NCI-H69 (cell line): ENCODE measurements at regions not wholly inside any gene's neighbourhood (a gene's known extent, or its start where the extent isn't known, plus 50 kb on each side); places are given as distances from the start of the nearest gene placed in this dataset.
A peak's percentile ranks its signal among the peaks of the same experiment; 100 is the strongest.
"Not testable (repeated sequence)": the region's sequence is repeated elsewhere in the genome, so short reads cannot be mapped to it uniquely, and the experiment has no call there.

Source experiments
- DNase-seq: peaks from one replicate; lab custom pipeline; 2025; lab: John Stamatoyannopoulos, UW

DNA sequence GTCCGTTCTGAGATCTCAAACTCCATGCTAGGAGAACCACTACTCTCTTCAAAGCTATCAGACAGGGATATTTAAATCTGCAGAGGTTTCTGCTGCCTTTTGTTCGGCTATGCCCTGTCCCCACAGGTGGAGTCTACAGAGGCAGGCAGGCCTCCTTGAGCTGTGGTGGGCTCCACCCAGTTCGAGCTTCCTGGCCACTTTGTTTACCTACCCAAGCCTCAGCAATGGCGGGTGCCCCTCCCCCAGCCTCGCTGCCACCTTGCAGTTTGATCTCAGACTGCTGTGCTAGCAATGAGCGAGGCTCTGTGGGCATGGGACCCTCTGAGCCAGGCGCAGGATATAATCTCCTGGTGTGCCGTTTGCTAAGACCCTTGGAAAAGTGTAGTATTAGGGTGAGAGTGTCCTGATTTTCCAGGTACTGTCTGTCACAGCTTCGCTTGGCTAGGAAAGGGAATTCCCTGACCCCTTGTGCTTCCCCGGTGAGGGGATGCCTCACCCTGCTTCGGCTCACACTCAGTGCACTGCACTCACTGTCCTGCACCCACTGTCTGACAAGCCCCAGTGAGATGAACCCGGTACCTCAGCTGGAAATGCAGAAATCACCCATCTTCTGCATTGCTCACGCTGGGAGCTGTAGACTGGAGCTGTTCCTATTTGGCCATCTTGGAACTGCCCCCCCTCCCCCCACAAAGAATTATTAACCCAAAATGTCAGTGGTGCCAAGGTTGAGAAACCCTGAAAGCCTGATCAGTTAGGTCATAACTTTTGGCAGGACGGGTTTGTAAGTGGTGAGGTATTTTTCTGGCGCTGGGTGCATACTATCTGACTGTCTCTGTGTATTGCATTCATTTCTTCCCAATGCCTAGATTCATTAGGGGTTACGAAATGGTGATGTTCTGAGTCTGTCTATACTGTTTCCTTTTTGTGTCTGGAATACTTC is 181.4 kb downstream of the TEX29 start:
- not testable (repeated sequence) for DNase-seq

DNA sequence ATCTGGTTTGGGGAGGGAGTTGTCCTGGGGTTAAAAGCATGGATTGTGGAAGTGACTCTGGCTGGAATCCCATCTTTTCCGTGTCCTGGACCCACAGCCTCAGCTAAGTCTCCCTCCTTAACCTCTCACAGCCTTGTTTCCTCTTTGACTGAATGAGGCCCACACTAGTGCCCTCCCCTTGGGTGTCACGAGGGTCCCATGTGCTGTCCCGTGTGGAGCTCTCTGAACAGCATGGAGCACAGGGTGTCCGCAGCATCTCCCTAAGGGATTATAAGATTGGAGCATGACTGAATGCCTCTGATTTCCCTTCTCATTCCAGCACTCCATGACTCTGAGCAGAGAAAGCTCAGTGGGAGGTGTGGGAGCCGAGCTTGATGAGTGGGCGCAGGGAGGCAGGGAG is 182.5 kb downstream of the TEX29 start:
- DNase-seq = no peak

DNA sequence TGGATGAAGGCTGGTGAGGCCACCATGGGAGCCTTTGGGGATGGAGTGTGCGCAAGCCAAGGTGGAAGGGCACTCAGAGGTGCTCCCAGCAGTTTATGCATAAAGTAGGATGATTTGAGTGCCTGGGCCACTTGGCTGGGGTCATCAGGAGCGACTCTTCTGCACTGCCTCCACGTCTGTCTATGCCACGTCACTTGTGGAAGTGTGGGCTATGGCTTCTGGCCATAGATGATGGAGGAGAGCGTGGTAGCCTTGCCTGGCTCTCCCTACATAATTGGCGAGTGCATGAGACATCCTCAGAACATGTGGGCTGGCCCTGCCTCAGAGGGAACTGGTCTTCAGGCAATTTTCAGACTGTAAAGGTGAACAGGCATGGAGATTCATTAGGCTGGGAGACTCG is 182.9 kb downstream of the TEX29 start:
- no peak for DNase-seq

DNA sequence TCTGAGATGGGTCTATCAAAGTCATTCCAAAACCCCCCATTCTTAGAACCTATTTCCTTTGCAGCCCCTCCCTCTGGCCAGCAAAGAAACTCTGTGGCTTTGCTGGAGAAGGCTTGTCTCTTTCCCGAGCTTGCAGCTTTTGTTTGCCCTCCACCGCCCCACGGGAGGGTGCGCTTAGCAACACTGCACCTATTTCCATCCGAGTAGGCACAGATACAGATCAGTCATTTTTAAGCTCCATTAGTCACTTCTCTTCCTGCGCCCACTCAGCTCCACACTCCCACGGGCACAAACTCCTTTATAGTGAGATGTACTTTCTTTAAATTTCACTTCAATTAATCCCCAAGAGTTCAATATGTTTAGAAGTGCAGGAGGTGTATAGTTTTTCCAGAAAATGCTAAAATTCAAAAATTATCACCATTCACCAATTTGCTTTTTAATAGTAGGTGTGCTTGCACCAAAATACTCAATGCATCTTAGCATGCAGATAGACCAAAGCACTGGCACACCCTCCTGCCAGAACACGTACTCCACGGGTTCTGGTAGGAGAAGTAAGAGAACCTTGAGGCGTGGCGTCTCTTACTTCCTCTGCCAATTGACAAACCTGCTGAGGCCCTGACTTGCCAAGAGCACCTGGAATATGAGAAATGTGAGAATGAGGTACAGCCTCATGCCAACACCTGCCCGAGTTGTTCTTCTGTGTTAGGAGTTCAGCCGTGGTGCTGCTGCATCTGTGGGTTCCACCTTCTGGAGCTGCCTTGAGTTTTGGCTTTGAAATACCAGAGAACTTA is 183.7 kb downstream of the TEX29 start:
- no peak for DNase-seq

DNA sequence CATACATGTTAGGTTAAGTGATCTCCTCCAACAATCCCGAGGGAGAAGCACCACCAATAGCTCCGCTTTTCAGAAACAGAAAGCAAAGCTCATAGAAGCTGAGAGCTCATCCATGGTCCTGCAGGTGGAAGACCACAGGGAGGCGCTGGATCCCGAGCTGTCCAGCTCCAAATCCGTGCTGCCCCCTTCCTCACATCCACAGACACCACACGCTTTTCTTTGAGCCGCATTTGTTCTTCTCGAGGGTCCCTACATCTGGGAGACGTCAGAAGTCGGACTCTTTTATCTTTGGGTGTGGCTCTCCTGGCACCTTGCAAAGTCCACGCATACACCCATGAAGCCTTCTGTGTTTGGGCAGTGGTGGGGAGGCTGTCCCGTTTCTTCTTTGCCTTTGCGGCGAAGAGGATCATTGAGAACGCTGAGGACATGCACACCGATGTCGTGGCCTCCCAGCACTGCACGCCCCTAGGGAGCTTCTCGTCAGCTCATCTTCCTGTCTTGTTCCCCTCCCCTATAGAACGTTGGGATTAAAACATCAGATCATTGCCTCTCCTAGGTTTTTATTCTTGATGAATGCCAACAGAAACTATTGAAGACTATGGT is 184.8 kb downstream of the TEX29 start:
- peak; percentile 36 for DNase-seq

DNA sequence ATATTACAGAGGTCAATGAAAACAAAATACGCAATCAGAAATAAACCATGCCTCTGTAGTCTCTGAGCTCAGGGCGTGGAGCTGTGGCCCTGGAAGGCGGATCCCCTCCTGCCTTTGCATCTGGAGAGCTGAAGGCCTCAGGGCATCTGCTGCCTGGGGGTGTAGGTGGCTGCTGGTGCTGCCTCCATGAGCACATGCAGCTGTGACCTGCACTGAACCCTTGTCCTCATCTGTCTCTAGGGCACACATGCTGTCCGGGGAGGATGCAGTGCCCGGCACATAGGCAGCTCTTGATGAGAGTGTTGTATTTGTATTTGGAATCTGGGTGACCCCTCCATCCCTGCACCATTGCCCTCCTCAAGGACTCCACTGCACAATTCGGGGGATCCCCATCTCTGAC is 185.7 kb downstream of the TEX29 start:
- DNase-seq = peak; percentile 57

DNA sequence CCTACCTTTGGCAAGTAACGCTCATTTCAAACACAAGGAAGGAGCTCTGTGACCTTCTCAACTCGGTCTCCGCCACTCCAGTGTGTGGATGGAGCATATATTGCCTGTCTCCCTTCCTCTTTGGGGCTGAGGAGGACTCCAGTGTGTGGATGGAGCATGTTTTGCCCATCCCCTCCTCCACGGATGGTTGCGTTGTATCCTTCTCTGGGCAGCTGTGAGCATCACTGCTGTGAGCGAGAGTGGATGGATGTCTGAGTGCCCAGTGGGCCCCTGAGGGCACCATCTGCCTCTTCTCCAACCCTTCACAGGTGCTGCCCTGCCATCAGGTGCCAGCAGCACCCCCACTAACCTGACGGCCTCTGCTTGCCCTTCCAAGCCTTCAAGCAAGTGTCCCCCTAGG is 186.2 kb downstream of the TEX29 start:
- peak; percentile 56 for DNase-seq

DNA sequence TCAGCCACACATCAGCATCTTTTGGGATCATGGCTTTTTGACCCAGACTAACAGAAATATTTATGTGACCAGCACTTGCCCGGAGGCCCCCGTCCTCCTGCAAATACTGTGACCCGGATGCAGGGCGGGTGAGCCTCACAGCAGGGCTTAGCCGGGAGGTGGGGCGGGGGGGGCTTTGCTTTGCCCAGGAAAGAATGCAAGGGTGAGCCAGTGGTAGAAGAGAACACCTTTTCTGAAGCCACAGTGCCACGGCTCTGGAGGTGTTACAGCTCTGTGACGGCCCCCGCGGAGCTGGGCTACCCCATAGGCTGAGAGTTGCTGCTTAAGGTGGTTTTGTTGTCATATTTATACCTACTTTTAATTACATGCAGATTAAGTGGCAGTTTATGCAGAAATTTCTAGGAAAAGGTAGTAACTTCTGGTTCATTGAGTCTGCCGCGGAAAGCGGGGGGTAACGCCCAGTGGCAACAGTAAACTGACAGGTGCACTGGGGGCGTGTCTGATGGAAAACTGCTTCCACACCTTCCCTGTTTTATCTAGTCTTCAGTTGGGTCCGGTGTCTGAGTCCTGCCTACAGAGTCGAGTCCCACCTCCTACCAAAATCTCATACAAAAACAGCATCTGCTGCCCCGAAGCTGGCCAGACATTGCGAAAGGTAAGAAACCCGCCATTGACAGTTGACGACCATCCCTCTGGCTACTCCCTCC is 187.9 kb downstream of the TEX29 start:
- DNase-seq = peak; percentile 93

DNA sequence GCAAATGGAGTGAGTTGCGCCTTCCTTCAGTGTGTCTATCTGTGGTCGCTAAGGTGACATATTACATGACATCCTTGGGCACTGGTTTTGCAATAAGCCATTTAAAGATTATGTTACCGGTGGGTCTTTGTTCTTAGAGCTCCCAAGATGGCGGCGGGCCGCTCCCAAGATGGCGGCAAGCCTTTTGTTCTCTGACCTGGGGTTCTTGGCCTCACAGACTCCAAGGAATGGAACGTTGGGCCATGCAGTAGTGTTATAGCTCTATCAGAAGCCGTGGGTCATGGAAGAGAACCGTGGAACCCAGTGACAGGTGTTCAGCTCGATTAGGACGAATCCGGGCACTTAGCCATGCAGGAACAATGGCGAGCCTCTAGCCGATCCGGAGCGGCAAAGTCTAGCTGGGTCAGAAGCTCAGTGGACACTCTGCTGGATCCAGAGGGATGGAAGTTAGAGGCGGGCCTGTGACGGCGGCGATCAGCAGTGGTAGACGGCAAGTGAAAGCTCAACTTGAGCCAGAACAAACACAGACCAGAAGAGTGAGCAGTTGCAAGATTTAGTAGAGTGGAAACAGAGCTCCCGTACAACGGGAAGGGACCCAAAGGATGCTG is 188.6 kb downstream of the TEX29 start:
- DNase-seq = peak; percentile 89

DNA sequence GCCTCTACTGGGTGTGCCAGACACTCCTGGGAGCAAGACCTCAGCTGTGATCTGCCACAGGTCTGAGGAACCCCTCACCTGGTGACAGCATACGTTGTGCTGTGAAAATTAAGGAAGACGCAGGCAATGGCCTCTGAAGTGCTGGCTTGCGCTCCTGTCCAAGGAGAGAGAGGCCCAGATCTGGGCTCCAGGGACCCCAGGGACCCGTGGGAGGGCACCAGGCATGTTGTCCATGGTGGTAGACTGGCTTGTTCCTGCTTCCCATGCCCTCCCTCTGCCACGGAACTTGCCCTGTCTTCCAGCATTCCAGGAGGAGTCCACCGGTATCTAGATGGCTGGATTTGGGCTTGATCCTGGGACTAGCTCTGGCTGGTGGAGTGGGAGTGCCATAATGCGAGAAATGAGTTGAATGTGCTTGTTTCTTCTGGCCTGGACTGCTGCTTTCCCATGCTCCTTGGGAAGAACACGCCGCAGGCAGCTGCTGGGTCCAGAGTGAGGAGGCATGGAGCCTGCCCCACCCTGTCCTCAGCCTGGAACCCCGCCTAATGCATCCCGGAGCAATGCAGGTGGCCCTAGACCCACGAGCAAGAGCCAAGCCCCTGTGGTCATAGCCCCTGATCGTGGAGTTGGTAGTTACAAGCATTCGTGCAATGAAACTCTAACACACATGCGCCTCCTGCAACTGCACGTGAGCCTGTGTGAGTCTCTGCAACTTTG is 190.2 kb downstream of the TEX29 start:
- no peak for DNase-seq

DNA sequence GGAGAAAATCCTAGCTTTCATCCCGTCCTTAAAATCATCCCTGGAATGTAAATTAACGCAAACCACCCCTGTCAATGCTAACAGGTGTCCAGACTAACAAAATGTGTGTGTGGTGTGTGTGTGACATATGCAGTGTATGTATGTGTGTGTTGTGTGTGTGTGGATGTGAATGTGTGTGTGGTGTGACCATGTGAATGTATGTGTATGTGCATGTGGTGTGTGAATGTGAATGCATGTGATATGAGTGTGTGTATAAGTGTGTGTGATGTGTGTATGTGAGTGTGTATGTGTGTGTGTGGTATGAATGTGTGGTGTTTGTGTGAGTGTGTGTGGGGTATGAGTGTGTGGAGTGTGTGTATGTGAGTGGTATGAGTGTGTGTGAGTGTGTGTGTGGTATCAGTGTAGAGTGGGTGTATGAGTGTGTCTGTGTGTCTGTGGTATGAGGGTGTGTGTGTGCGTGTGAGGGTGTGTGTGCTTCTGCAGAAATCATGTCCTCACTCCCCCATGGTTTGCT is 190.8 kb downstream of the TEX29 start:
- no peak for DNase-seq

DNA sequence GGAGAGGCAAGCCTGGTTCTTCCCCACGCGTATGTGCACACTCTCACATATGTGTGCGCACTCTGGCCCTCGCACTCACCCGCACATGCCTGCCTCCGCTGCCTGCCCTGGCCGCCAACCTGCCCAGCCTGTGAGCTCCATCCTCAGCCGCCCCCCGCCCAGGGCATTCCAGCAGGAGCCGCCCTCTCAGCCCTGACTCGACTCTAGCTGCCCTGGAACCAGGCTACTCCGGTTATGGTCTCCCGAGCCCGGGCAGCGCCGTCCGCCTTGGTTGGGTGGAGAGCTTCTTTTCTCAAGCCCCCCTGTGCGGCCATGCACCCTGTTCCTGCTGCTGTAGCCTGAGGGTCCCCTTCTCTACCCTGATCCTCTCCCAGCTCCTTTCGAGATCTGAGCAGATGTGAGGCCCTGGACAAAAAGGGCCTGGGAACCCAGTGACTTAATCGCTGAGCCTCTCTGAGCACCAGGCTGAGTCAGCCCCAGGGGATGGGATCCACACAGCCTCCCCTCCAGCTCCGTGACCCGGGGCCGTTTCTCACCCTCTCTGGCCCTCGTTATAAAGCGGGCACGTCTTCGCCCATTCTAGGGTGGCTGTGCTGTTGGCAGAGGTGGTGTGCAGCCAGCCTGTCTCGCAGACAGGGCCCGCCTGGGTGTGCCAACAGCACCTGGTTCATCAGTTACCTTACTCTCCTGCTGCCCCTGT is 191.5 kb downstream of the TEX29 start:
- DNase-seq = peak; percentile 45

DNA sequence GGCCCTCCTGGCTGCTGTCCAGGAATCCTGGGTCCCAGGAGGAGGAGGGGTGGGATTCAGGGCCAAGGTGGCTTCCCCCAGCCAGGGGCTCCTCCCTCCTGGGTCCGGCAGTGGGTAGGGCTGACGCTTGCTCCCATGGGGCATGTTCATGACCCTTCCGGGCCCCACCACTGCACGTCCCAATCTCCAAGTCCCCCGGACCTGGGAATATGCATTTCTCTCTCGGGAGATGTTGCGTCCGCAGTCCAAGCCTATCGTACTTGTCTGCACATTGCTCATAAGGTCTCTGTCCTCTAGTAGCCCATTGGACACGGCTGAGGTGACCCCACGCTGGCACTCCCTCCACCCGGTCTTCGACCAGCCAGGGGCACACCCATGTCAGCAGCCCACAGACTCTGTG is 192.3 kb downstream of the TEX29 start:
- no peak for DNase-seq

DNA sequence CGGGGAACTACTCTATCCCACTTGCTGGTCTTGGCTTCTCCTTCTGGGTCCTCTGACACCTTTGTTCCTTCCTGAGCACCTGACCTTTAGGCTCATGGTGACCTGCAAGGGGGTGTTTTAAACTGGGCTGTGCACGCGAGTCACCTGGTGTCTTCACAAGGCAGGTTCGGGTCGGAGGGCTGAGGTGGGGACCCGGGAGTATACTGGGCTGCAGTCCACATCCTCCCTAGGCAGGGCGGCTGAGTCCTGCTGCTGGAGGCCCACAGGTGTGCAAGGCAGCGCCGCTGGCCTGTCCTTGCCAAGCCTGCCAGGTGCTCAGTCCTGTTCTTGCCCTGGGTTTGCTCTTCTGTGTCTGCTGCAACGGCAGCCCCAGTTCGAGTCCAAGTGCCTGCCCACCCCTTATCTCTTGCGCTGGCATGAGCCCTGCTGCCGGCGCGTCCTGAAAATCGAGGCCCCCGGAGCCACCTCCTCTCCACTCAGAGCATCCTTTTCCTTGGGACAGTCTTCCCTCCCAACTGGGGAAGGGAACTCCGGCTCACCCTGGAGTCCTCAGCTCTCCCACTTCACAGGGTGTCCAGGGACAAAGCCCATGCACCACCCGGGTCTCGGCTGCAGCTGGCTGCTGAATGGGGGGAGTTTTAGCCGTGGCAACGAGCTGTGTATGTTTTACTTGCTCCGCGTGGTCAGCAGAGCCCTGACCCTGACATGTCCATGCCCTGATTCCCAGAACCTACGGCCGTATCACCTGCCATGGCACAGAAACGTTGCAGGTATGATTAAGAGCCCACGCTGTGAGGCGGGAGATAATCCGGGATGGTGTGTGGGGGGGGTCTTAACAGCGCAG is 193.5 kb downstream of the TEX29 start:
- no peak for DNase-seq

DNA sequence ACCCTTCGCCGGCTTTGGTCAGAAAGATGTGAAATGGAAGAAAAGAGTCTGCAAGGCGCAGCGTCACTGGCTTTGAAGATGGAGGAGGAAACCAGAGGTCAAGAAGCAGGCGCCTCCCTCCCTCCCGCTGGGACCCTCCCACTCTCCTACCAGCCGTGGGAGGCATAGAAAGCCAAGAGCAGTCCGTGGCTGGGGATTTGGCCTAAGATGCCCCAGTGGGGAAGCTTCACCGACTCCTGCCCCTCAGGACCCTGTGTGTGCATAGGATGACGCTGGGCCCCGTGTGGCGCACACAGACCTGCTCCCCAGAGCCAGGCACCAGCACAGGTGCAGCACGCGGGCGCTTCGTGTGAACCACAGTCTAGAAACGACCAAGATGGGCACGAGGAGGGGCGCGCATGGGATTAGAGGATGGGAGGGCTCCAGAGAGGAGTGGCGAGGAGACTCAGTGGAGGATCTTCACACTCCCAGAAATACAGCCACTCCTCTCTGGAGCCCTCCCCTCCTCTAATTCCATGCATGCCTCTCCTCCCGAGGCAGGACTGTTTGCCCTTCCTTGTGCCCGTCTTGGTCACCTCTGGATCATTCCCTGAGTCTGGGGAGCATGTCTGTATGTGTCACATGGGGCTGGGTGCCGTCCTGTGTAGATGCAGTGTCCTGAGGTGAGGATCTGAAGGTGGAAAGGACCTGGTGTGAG is 194.3 kb downstream of the TEX29 start:
- DNase-seq = no peak

DNA sequence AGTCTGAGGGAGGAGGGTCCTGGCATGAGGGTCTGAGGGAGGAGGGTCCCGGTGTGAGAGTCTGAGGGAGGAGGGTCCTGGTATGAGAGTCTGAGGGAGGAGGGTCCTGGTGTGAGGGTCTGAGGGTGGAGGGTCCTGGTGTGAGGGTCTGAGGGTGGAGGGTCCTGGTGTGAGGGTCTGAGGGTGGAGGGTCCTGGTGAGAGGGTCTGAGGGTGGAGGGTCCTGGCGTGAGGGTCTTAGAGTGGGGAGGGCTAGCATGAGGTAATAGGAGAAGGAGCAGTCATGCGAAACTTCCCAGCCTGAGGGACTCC is 194.8 kb downstream of the TEX29 start:
- DNase-seq = no peak

DNA sequence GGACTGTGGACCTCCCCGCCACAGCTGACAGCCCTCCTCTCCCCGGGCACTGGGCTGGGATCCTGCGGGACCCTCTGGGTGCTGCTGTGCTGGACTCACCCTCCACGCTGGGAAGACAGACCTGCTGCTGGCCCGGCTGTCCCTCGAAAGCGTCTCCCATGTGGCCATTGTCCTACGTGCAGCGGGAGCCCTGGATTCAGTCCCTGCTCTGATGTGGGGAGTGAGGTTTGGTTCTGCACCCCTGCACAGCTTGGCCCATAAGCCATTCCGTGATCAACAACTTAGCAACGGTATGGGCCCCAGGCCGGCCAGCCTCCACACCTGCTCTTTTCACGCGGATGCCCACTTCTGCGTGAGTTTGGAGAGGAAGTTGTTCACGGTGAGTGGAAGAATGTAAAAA is 195.2 kb downstream of the TEX29 start:
- no peak for DNase-seq

DNA sequence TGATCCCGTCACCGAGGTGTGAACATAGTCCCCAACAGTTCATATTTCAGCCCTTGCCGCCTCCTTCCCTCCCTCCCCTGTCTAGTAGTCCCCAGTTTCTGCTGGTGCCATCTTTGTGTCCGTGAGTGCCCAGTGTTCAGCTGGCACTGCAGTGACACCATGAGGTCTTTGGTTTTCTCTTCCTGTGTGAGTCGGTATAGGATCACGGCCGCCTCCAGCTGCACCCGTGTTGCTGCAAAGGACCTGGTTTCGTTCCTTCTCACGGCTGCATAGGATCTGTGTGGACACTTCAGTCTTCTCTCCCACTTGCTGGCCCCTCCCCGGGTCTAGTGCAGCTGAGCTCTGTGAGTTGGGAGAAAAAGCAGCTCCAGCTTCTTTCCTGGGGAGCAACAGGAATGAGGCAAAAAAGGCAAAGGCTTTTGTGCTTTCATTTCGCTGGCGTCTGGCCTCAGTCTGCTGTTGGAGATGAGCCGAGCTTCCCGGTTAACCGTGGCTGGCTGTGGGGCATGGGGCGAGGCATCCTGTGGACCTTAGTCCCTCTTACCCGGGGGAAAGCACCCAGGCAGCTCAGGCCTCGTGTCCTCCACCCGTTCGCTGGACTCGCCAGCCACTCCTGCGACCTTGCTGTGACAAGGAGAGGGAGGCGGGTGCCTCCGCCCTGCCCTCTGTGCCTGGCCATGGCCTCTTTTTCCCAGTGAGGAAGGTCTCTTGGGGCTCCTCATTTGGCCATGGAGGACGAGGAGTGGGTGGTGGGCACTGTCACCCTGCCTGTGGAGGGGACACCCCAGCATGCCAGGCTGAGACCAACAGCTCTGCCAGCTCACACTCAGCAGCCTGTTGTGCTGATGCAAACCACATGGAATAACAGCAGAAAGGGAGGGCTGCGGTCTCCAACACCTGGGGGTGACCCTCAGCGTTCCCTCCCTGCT is 196.5 kb downstream of the TEX29 start:
- peak; percentile 72 for DNase-seq
